ENCODE measurements at regions not wholly inside any gene's neighbourhood (a gene's known extent, or its start where the extent isn't known, plus 50 kb on each side); places are given as distances from the start of the nearest gene placed in this dataset.

GRCh38 chr13:88103824-88104223 lies 432.7 kb downstream of the SLITRK5 start:
- no peak for DNase-seq

- DNase-seq, result no peak
Observed at GRCh38 chr13:88104576-88104975, 433.4 kb downstream of the SLITRK5 start.

GRCh38 chr13:88107570-88107969 lies 436.4 kb downstream of the SLITRK5 start:
- DNase-seq, result no peak

- peak; percentile 55 for DNase-seq
Observed at GRCh38 chr13:88112526-88112925, 441.4 kb downstream of the SLITRK5 start.

GRCh38 chr13:88115976-88116375 lies 444.8 kb downstream of the SLITRK5 start:
- DNase-seq, result no peak

GRCh38 chr13:88118952-88119351 lies 447.8 kb downstream of the SLITRK5 start:
- no peak for DNase-seq

GRCh38 chr13:88124142-88124541 lies 453.0 kb downstream of the SLITRK5 start:
- DNase-seq, result no peak

GRCh38 chr13:88125055-88125454 lies 453.9 kb downstream of the SLITRK5 start:
- DNase-seq, result no peak

- no peak for DNase-seq
Observed at GRCh38 chr13:88136098-88136790, 465.1 kb downstream of the SLITRK5 start.

GRCh38 chr13:88142653-88143052 lies 471.5 kb downstream of the SLITRK5 start:
- DNase-seq, result peak; percentile 17

GRCh38 chr13:88144580-88144979 lies 473.4 kb downstream of the SLITRK5 start:
- no peak for DNase-seq

- no peak for DNase-seq
Observed at GRCh38 chr13:88153353-88153752, 482.2 kb downstream of the SLITRK5 start.

- no peak for DNase-seq
Observed at GRCh38 chr13:88154001-88154400, 482.8 kb downstream of the SLITRK5 start.

GRCh38 chr13:88162076-88162702 lies 491.0 kb downstream of the SLITRK5 start:
- DNase-seq, result no peak

GRCh38 chr13:88176231-88176630 lies 505.1 kb downstream of the SLITRK5 start:
- DNase-seq, result no peak

GRCh38 chr13:88183440-88183839 lies 512.3 kb downstream of the SLITRK5 start:
- no peak for DNase-seq

GRCh38 chr13:88188986-88189385 lies 517.8 kb downstream of the SLITRK5 start:
- DNase-seq, result no peak

GRCh38 chr13:88189728-88190127 lies 518.6 kb downstream of the SLITRK5 start:
- no peak for DNase-seq

GRCh38 chr13:88196106-88196505 lies 524.9 kb downstream of the SLITRK5 start:
- DNase-seq, result no peak

- no peak for DNase-seq
Observed at GRCh38 chr13:88217372-88217771, 546.2 kb downstream of the SLITRK5 start.

- no peak for DNase-seq
Observed at GRCh38 chr13:88217883-88218282, 546.7 kb downstream of the SLITRK5 start.

- no peak for DNase-seq
Observed at GRCh38 chr13:88223958-88224357, 552.8 kb downstream of the SLITRK5 start.

GRCh38 chr13:88235441-88235840 lies 564.3 kb downstream of the SLITRK5 start:
- no peak for DNase-seq

GRCh38 chr13:88246239-88246638 lies 575.1 kb downstream of the SLITRK5 start:
- no peak for DNase-seq

GRCh38 chr13:88248393-88248792 lies 577.2 kb downstream of the SLITRK5 start:
- no peak for DNase-seq

All from OCI-M1 (cell line).